ENCODE measurements at regions not wholly inside any gene's neighbourhood (a gene's known extent, or its start where the extent isn't known, plus 50 kb on each side); places are given as distances from the start of the nearest gene placed in this dataset.

GRCh38 chrX:103148075-103148474 lies 55.1 kb upstream of the NXF3 start:
- H3K36me3 ChIP-seq (ENCODE audit: low read depth, low read length): no peaks in the 10 kb centered on the region
- no peak overlapping the region for H3K9ac ChIP-seq (ENCODE audit: low read length)
- intact Hi-C loops (cut with micrococcal nuclease): no loop called here
- H4K20me1 ChIP-seq (ENCODE audit: low read length): no peaks in the 10 kb centered on the region
- H3K27me3 ChIP-seq (ENCODE audit: low read length): no peaks in the 10 kb centered on the region
- no peaks in the 10 kb centered on the region for H3K9me3 ChIP-seq (ENCODE audit: low read length)
- no peaks in the 10 kb centered on the region for H3K9me2 ChIP-seq (replicated peaks; ENCODE audit: low read length)
- BruUV-seq (replicated peaks): no TSS peak
- H3K4me2 ChIP-seq (ENCODE audit: low read length): no peak overlapping the region
- H2AFZ ChIP-seq (ENCODE audit: low read length): no peak overlapping the region
- H3K79me2 ChIP-seq (ENCODE audit: low read length): no peaks in the 10 kb centered on the region
- peak; percentile 24 for DNase-seq
- POLR2A ChIA-PET (ENCODE audit: unreplicated experiment): no interaction called here
- no peaks in the 10 kb centered on the region for H3F3A ChIP-seq (ENCODE audit: low read length, unreplicated experiment)
- peaks cover 18% of the 10 kb centered on the region for H3K4me1 ChIP-seq (ENCODE audit: insufficient read depth, low read length)
- no peak overlapping the region for H3K27ac ChIP-seq (ENCODE audit: low read length)
- CTCF ChIA-PET: no interaction called here
- TF ChIP-seq EZH2phosphoT487 (IDR thresholded peaks at IDR 0.05; ENCODE audit: borderline replicate concordance, low read length): no peak
- TF ChIP-seq, protein P1, sequence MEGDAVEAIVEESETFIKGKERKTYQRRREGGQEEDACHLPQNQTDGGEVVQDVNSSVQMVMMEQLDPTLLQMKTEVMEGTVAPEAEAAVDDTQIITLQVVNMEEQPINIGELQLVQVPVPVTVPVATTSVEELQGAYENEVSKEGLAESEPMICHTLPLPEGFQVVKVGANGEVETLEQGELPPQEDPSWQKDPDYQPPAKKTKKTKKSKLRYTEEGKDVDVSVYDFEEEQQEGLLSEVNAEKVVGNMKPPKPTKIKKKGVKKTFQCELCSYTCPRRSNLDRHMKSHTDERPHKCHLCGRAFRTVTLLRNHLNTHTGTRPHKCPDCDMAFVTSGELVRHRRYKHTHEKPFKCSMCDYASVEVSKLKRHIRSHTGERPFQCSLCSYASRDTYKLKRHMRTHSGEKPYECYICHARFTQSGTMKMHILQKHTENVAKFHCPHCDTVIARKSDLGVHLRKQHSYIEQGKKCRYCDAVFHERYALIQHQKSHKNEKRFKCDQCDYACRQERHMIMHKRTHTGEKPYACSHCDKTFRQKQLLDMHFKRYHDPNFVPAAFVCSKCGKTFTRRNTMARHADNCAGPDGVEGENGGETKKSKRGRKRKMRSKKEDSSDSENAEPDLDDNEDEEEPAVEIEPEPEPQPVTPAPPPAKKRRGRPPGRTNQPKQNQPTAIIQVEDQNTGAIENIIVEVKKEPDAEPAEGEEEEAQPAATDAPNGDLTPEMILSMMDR (conservative IDR thresholded peaks at IDR 0.05; ENCODE audit: low read depth, low read length): no peak
- TF ChIP-seq EZH2 (IDR thresholded peaks at IDR 0.05; ENCODE audit: low read length, unreplicated experiment): no peak
- H3K4me3 ChIP-seq (ENCODE audit: low read length): no peak overlapping the region
- ATAC-seq: no peak

Data from PC-3 (cell line).